ENCODE measurements at regions not wholly inside any gene's neighbourhood (a gene's known extent, or its start where the extent isn't known, plus 50 kb on each side); places are given as distances from the start of the nearest gene placed in this dataset.
"Not testable (repeated sequence)": the region's sequence is repeated elsewhere in the genome, so short reads cannot be mapped to it uniquely, and the experiment has no call there.

DNA sequence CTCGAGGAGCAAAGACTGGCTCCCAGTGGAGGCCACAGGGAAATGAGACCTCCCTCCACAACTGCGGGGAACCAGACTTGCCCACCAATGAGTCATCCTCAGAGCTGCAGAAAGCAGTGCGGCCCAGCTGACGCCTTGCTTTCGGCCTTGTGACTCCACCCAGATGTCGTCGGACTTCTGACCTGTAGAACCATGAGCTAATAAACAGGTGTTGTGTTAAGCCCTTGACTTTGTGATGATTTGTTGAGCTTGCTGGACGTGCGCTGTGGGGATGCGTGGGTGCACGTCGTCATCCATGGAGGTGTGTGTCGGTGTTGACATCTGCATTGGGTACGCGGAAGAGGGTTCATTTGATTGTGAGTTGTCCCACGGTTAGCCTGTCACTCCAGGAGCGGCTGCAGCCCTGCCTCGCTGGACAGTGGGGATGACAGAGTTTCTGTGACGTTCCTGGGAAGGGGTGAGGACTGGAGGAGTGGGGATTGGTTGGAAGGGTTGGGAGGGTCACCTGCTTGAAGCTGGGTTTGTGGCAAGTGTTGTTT, 154.1 kb downstream of the SH3BP4 start:
- no peak for DNase-seq (ENCODE audit: low read depth)

DNA sequence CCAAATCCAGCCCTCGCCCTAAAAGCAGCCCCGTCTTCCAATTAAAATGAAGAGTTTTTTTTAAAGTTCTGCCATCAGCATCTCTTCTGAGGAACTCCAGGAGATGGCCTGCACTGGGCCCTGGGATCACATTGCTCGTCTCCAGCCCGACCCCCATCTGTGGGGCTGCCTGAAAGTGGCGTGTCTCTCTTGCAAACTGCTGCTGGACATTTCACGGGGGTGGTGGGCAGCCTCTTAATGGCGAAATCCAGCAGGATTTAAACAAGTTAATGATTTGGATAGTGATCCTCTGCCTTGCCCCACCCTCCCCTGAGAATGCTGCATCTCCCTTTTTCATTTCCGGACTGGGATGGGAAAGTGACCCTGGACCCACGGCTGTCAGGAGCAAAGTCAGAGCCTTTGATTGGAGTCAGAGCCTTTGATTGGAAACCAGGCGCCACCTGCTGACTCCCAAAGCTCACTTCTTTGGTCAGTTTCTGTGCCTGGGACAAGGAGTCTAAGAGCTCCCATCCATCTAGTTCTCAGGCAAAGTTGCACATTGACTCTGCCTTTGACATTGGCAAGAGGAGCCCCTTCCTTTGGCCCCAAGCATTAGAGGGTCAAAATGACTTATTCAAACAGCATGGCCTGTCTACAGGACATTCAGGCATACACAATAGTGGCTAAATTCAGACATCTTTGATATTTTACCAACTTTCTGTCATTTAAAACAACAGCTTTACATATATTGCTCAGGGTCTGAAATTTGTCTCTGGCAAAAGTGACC, 155.2 kb downstream of the SH3BP4 start:
- peak; percentile 84 for DNase-seq (ENCODE audit: low read depth)

DNA sequence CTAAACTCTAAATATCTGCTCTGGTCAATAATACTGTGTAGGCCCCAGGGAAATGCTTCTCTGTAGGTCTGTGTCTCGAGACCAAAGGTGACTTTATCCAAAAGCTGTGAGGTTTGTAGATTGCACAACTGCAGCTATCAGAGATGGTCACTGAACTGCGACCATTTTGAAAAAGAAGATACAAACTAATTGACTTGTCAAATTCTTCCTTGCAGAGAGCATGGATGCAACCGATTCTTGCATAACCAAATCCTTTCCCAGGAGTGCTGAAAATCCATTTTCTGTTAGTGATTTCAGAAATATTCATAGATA, 155.8 kb downstream of the SH3BP4 start:
- no peak for DNase-seq (ENCODE audit: low read depth)

DNA sequence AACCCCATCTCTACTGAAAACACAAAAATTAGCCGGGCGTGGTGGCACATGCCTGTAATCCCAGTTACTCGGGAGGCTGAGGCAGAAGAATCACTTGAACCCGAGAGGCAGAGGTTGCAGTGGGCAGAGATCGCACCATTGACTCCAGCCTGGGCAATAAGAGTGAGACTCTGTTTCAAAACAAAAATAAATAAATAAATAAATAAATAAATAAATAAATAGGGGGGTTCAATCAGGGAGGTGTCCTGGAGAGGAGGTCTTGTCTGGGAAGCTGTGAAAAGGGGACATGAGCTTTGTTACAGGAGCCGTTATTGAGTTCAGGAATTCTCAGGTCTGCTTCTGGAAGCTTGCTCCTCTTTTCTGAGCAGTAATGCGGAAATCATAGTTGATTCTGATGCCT, 157.7 kb downstream of the SH3BP4 start:
- not testable (repeated sequence) for DNase-seq (ENCODE audit: low read depth)

DNA sequence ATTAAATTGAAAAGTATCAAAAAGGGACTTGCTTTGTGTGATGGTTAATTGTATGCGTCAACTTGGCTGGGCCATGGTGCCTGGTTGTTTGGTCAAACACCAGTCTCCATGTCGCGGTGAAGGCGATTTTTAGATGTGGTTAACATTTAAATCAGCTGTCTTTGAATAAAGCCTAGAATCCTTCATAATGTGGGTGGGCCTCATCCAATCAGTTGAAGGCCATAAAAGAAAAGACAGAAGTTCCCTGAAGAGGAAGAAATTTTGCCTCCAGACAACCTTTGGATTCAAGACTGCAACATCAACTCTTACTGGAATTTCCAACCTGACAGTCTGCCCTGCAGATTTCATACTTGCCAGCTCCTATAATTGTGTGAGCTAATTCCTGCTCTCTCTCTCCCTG, 160.5 kb downstream of the SH3BP4 start:
- no peak for DNase-seq (ENCODE audit: low read depth)

DNA sequence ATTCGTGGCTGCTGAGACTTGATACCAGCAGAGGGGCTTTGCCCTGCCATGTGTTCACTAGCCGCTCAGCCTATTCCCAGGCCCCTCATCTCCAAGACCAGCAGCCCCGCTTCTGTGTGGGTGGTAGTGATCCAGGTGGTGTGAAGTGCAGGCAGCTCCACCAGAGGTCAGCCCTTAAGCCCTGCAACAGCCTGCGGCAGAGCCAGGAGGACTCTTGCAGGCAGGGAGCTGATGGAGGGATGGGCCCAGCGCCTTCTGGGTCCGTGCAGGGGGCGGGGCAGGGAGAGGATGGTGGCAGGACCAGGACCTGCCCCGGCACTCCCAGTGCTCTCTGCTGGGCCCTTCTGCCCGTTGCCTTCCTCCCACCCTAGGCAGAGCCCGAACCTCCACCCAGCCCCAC, 162.0 kb downstream of the SH3BP4 start:
- DNase-seq (ENCODE audit: low read depth), result no peak

DNA sequence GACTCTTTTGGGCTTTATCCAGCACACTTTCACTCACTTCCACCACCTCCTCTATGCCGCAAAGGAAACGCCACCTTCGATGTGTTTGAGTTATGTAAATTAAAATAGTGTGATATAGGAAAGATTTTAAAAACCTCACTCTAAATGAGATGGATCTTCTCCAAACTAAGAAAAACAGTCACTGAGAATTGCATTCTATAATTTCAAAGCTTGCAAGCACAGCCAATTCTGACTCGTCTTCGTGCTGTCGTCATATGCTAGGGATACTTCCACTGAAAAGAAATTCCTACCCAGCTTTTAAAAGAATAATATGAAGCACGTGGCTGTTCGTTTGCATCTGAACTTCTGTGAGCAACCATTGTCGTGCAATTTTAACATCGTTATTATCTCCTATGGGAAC, 162.5 kb downstream of the SH3BP4 start:
- no peak for DNase-seq (ENCODE audit: low read depth)

DNA sequence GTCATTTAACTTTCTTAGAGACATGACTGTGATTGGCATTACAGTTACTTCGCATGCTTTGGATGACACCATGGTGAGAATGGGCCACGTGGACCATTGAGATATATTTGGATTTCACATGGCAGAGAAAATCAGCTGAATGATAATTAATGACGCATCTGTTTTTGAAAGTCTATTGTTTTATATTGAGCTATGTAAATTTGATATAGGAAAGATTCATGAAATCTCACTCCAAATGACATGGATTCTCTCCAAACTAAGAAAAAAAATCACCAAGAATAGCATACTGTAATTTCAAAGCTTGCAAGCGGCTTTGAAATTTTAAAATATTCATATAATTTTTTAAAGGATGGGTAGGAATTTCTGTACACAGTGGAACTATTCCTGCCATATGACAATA, 163.7 kb downstream of the SH3BP4 start:
- no peak for DNase-seq (ENCODE audit: low read depth)

DNA sequence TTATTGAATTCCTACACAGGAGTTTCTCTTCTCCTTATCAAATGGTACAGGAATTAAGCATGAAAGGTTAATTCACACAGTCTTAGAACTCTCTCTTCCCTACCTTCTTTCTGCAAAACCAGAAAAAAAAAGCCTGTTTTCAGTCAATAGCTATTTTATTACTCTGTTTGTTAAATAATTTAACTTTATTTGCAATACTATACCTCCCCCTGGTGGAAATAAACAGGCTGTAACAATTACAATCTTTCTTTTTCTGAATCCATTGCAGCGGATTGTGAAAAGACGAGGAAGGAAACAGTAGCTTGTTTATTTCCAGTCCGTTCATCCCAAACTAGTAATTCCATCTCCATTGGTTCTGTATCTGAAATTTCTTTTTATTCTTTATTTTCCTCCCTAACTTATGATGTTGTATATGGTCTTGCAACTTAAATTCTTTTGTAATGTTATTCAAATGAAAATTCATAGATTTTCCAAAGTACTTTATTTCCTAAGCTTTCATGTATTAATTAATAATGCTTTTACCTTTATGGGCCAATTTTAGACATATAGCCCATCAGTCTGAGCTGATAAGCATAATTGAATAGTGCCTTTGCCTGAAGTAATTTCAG, 165.2 kb downstream of the SH3BP4 start:
- peak; percentile 55 for DNase-seq (ENCODE audit: low read depth)

DNA sequence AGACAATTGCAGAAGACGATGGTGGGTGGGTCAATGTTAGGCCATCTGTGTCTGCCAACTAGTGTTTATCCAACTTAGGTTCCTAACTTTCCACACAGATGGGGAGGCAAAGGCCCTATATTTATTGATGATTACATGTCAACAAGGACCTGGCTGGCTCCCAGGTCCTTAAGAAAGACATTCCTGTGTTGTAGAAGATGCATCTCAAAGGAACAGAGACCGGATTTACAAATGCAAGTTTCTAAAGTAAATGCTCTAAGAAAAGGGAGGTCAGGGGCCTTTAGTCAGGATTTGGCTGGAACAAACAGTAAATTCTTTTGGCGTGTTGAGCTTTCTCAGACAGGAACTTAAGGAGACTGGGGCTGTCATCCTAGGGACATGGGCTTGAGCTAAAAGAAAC, 175.0 kb downstream of the SH3BP4 start:
- no peak for DNase-seq (ENCODE audit: low read depth)

DNA sequence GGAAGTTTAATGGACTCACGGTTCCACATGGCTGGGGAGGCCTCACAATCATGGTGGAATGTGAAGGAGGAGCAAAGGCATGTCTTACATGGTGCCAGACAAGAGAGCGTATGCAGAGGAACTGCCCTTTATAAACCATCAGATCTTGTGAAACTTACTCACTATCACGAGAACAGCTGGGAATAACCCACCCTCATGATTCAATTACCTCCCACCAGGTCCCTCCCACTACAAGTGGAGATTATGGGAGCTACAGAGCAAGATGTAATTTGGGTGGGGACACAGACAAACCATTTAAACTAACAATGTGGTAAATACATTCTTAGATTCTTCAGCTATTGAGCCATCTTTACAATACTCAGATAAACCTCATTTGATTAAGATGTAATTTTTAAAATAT, 176.1 kb downstream of the SH3BP4 start:
- DNase-seq (ENCODE audit: low read depth), result no peak

DNA sequence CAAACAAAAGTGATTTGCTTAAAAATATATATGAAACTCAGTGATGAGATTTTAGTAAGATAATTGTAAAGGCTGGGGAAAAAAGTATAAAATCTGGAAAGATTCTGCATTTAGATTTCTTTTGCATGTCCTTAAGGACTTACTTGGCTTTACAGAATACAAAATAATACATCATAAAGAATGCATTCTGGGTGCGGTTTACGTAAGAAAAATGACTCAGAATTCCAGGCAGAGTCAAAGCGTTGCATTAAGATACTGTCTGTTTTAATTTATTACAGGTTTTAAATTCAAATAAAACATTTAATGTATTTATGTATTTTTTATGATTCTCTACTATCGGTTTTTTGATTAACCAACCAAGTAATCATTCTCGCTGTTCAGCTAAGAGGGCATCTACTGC, 178.0 kb downstream of the SH3BP4 start:
- DNase-seq (ENCODE audit: low read depth), result peak; percentile 22

DNA sequence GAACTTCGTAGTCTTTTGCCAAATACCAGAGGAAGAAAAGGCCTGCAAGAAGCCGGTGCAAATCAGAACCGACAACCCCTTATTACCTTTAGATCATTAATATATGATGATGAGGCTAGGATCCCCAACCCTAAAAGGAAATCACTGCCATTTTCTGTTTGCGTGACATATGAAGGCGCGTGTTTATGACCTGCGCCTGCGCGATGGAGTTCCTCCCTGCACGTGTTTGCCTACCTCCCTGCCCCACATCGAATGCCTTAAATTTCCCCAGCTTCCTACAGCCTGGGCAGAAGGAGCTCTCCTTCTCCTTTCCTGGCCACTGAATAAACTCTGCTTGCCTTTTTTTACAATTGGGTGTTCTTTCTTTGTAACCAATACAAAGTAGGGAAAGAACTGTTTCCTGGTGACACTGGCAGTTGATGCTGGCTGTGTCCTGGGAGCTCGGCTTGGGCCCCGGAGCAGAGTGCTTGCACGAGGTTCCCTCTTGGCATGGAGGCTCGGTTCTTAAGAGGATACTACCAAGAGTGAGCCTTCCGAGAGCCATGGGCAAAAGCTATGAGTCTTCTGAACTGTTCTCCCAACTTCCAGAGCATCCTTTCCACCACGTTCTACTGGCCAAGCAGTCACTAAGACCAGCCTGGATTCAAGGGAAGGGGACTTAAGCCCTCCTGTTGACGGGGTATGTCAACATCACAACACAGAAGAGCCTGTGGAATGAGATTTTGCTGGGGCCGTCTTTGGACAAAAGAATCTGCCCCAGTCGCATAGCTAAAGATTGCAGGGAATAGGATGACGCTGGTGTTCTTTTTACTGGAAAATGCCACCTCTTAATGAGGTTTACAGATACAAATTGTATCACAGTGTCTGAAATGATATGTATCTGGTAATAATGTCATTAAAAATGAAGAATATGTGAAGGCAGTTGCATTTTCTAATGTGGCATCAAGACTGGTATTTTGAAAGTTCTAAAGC, 179.8 kb downstream of the SH3BP4 start:
- no peak for DNase-seq (ENCODE audit: low read depth)

DNA sequence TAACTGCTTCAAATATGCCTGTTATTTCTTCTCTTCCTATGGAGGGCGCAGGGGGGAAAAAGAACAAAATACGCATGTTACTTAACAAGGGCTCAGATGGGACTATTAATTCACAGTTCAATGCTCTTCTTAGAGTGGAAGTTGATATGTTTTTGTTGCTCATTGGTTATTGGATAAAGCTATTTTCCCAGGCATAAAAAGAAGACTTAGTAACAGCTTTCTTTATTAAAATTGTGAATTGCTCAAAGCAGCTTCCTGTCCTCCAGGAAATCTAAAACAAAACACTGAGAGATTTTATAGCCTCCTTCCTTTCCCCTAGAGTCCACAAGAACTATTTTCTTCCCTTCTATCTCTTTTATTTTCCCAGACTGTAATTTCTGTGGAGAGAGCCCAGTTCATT, 180.8 kb downstream of the SH3BP4 start:
- DNase-seq (ENCODE audit: low read depth), result no peak

DNA sequence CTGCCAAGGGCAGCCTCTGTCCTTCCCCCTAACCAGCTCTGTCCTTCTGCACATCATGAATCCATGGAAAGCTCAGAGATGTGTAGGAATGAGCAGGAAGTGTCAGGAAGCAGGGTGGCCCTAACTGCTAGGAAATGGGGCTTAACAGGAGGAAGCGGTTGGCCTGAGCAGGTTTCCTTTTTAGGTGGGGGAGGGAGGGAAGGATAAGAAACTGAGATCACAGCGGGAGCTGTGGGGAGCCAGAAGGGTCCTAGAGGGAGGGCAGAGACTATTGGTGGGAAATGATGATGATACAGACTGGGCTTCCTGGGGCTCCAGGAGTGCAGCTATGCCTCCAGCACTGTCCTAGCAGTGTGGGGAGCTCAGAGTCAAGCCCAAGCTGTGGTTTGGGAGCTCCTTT, 182.0 kb downstream of the SH3BP4 start:
- no peak for DNase-seq (ENCODE audit: low read depth)

DNA sequence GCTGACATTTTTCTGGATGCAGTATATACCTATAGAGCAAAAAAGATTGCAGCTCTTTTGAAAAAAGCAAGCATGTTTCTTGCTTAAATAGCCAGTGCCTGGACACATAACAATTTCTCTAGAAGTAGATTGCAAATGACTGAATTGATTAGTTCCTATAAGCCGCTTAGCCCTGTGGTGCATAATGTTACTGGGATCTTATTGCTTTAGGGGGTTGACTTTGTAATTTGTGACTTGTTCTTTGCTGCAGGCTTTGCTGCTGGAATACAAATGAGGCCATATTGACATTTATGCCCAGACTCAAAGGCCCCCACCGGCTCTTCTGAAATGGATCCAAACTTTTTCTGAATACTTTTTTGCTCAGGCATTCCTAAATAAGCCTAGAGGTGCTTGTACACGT, 182.6 kb downstream of the SH3BP4 start:
- no peak for DNase-seq (ENCODE audit: low read depth)

DNA sequence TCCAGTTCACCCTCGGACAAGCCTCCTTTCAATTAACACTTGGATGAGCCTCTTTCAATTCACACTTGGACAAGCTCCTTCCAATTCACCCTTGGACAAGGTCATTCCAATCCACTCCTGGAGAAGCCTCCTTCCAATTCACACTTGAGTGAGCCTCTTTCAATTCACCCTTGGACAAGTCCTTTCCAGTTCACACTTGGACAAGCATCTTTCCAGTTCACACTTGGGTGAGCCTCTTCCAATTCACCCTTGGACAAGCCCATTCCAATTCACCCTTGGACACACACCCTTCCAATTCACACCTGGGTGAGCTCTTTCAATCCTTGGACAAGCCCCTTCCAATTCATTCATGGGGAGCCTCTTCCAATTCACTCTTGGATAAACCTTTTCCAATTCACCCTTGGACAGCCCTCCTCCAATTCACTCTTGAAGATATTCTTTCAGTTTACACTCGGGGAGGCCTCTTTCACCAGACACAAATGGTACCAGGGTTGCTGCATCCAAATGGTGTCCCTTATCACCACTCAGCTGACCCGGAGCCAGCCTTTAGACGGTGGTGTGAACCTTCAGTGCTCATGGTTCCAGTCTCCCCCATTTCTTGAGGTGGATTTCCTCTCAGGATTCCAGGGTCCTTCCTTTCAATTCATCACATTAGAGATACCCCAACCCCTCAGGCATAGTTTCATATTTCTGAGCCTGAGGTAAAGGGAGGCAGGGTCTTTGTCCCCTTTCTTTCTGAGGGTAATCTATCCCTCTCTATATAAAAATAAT, 183.6 kb downstream of the SH3BP4 start:
- no peak for DNase-seq (ENCODE audit: low read depth)

DNA sequence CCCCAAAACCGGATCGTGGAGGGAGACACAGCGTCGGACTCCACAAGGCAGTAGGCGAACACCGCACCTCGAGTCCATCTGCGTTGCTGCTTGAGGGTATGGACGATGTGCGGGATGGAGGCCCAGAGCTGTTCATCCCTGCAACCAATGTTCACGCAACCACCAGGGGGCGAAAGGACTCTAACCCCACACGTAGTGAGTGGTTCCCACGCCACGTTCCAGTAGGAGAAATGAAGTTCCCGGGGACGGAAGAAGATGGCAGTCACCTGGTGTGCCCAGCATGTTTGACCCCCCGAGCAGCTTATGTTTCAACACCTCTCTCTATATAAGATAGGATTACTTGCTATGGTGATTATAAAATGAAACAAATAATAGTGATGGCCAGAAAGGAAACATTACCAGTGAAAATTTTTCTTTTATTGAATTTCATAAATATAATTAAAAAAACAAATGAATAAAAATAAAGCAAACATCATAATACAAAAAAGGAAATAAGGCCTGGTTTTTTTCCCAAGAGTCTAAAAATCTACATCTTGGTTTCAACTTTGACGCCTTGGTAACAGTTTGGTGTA, 184.3 kb downstream of the SH3BP4 start:
- DNase-seq (ENCODE audit: low read depth), result peak; percentile 86

DNA sequence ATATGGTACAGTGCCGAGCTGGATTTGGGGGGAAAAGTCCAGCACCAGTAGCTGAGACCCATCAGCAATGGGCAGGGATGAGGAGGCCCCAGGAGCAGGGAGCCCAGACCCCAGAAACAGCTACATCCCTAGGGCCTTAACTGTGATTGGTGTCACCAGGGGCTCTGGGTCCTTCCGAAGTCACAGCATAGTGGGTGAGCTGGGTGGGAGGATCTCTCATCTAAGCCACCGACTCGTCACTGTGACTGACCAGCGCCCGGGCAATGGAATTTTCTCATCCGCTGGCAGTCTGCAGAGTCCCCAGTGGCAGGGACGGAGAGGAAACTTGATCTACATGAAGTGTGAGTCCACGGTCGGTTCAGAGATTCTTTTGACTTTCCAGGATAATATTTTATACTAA, 186.5 kb downstream of the SH3BP4 start:
- no peak for DNase-seq (ENCODE audit: low read depth)

DNA sequence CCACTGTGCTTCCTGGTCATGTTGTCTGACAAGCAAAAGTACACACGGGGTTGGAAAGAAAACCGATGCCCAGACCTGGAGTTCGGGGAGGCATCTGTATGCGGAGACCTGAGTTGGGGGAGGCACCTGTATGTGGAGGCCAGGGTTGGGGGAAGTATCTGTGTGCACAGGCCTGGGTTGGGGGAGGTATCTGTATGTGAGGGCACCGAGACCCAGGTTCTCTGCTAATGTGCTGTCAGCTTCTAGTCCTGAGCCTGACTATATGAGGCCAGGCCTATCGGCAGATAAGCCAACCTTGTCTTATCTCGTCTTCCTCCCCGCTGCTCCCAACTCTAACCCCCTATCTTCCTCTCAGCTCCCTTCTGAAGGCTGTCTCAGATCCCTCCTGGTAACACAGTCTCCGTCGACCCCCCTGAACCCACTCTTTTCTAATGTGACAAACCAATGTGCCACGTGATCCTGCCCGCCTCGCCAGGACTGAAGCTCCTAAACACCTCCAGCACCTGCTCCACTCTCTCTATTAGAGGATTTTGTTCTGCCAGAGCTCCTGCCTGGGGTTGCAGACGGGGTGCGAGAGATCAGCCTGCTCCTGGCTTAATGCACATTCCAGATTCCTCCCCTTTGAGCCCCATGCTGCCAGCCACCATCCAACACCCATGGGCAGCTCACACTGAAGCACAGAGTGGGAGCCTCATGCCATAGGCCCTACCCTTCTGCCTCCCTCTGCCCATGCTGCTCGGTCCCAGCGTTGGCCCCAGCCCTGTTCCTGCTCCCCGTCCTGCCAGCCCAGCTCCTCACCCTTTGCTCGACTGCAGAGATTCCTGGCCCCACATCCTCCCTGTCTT, 188.4 kb downstream of the SH3BP4 start:
- no peak for DNase-seq (ENCODE audit: low read depth)

DNA sequence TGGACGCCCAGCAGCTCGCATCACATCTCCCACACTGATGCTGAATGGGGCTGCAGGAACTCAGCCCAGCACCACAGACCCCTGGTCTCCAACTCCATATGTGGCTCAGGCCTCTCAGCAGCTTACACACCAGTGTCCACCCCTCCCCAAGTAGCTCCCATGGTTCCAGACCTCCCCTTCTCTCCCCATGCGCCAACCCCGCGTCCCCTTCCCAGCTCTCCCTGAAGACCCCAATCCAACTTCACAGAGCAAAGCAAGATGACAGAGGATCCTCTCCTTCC, 188.9 kb downstream of the SH3BP4 start:
- no peak for DNase-seq (ENCODE audit: low read depth)

Data from EH (cell line).